ENCODE measurements at regions not wholly inside any gene's neighbourhood (a gene's known extent, or its start where the extent isn't known, plus 50 kb on each side); places are given as distances from the start of the nearest gene placed in this dataset.

- TF ChIP-seq TARDBP (IDR thresholded peaks at IDR 0.05) (no peak), SUZ12 (IDR thresholded peaks at IDR 0.05) (no peak), NFRKB (IDR thresholded peaks at IDR 0.05) (no peak), FOXA1 (IDR thresholded peaks at IDR 0.05) (no peak), SP1 (IDR thresholded peaks at IDR 0.05) (no peak), PKNOX1 (IDR thresholded peaks at IDR 0.05) (peak; percentile 58), ZNF384 (IDR thresholded peaks at IDR 0.05) (no peak), LEF1 (IDR thresholded peaks at IDR 0.05; ENCODE audit: borderline replicate concordance) (no peak), HDGF (IDR thresholded peaks at IDR 0.05; ENCODE audit: borderline replicate concordance) (no peak), FOXM1 (IDR thresholded peaks at IDR 0.05; ENCODE audit: borderline replicate concordance) (no peak)
Measured at GRCh38 chr11:110910384-110910783, 198.1 kb upstream of the ARHGAP20 start.
